HEK293 (cell line): ENCODE measurements at regions not wholly inside any gene's neighbourhood (a gene's known extent, or its start where the extent isn't known, plus 50 kb on each side); places are given as distances from the start of the nearest gene placed in this dataset.

ENCODE experiments used
- CTCF ChIA-PET: fragments of 350-600 bp; formaldehyde crosslinking; extraction: SDS; loops from one replicate; lab custom pipeline; 2021; ENCODE audit warnings: antibody characterized with exemption; lab: Yijun Ruan, JAX
- POLR2A ChIA-PET: fragments of 300-600 bp; formaldehyde crosslinking; extraction: SDS; loops from one replicate; lab custom pipeline; 2020; ENCODE audit warnings: antibody characterized with exemption, inconsistent platforms; lab: Yijun Ruan, JAX
- H3K27ac ChIP-seq: fragments of 200-500 bp; sonication (Bioruptor generic); 2 replicates; pipeline ENCODE4 v1.5.1; 2014; ENCODE audit warnings: low read depth, low read length, control low read depth, inconsistent platforms; ENCODE audit errors: extremely low read depth
- H3K36me3 ChIP-seq, 2 experiments: fragments of 200-500 bp in 1 of 2; sonication (Bioruptor generic) in 1 of 2; 1 replicate in 1 of 2; 2 replicates in 1 of 2; pipeline ENCODE4 v1.5.1; 2014 to 2017; ENCODE audit warnings: inconsistent platforms in 2 of 2, low read length in 2 of 2; ENCODE audit not compliant: control insufficient read depth in 2 of 2, insufficient read depth in 1 of 2
- H3K4me1 ChIP-seq: fragments of 200-500 bp; sonication (Bioruptor generic); 2 replicates; pipeline ENCODE4 v1.5.1; 2014; ENCODE audit warnings: mild to moderate bottlenecking, low read length, inconsistent platforms; ENCODE audit not compliant: control insufficient read depth, insufficient read depth
- H3K4me3 ChIP-seq: 2 replicates; pipeline ENCODE4 v1.5.1; 2011; ENCODE audit warnings: low read depth, mild to moderate bottlenecking, control low read depth, low read length, moderate library complexity
- H3K9me3 ChIP-seq: fragments of 200-500 bp; sonication (Bioruptor generic); 2 replicates; pipeline ENCODE4 v1.5.1; 2014; ENCODE audit warnings: low read depth, low read length, inconsistent platforms; ENCODE audit not compliant: control insufficient read depth, insufficient read depth
- INSM2 ChIP-seq: fragments of 450-650 bp; formaldehyde crosslinking; IDR thresholded peaks from 2 replicates; pipeline ENCODE4 v1.5.1; 2016; ENCODE audit warnings: missing biosample characterization, missing genetic modification characterization
- KLF9 ChIP-seq: fragments of 450-650 bp; formaldehyde crosslinking; IDR thresholded peaks from 2 replicates; pipeline ENCODE4 v1.5.1; 2016; ENCODE audit warnings: missing biosample characterization, missing genetic modification characterization, low read depth
- OVOL3 ChIP-seq: fragments of 450-650 bp; formaldehyde crosslinking; IDR thresholded peaks from 2 replicates; pipeline ENCODE4 v1.5.1; 2016; ENCODE audit warnings: missing biosample characterization, missing genetic modification characterization
- PRDM10 ChIP-seq: fragments of 450-650 bp; formaldehyde crosslinking; IDR thresholded peaks from 2 replicates; pipeline ENCODE4 v1.5.1; 2016; ENCODE audit warnings: missing biosample characterization, missing genetic modification characterization
- YY2 ChIP-seq: fragments of 450-650 bp; formaldehyde crosslinking; IDR thresholded peaks from 2 replicates; pipeline ENCODE4 v1.5.1; 2016; ENCODE audit warnings: missing biosample characterization, missing genetic modification characterization
- ZBTB26 ChIP-seq: fragments of 450-650 bp; formaldehyde crosslinking; optimal IDR thresholded peaks from 2 replicates; pipeline ENCODE3; 2016; ENCODE audit warnings: missing biosample characterization, mild to moderate bottlenecking, missing genetic modification characterization
- ZBTB8A ChIP-seq: fragments of 450-650 bp; formaldehyde crosslinking; IDR thresholded peaks from 2 replicates; pipeline ENCODE4 v1.5.1; 2016; ENCODE audit warnings: missing biosample characterization, missing genetic modification characterization
- ZEB2 ChIP-seq: fragments of 450-650 bp; formaldehyde crosslinking; IDR thresholded peaks from 2 replicates; pipeline ENCODE4 v1.5.1; 2016; ENCODE audit warnings: missing biosample characterization, missing genetic modification characterization
- ZFP41 ChIP-seq: fragments of 450-650 bp; formaldehyde crosslinking; IDR thresholded peaks from 2 replicates; pipeline ENCODE4 v1.5.1; 2016; ENCODE audit warnings: missing biosample characterization, missing genetic modification characterization, borderline replicate concordance
- ZNF138 ChIP-seq: fragments of 450-650 bp; formaldehyde crosslinking; IDR thresholded peaks from 2 replicates; pipeline ENCODE4 v1.5.1; 2016; ENCODE audit warnings: missing biosample characterization, missing genetic modification characterization, borderline replicate concordance
- ZNF18 ChIP-seq: fragments of 450-650 bp; formaldehyde crosslinking; IDR thresholded peaks from 2 replicates; pipeline ENCODE4 v1.5.1; 2016; ENCODE audit warnings: missing biosample characterization, missing genetic modification characterization
- ZNF211 ChIP-seq: fragments of 450-650 bp; formaldehyde crosslinking; IDR thresholded peaks from 2 replicates; pipeline ENCODE4 v1.5.1; 2016; ENCODE audit warnings: low read depth, missing biosample characterization, missing genetic modification characterization
- ZNF266 ChIP-seq: fragments of 450-650 bp; formaldehyde crosslinking; IDR thresholded peaks from 2 replicates; pipeline ENCODE4 v1.5.1; 2016; ENCODE audit warnings: missing biosample characterization, missing genetic modification characterization, low read depth
- ZNF280C ChIP-seq: fragments of 450-650 bp; formaldehyde crosslinking; IDR thresholded peaks from 2 replicates; pipeline ENCODE4 v1.5.1; 2016; ENCODE audit warnings: missing biosample characterization, missing genetic modification characterization
- ZNF354C ChIP-seq: fragments of 450-650 bp; formaldehyde crosslinking; IDR thresholded peaks from 2 replicates; pipeline ENCODE4 v1.5.1; 2016; ENCODE audit warnings: missing biosample characterization, missing genetic modification characterization, low read depth, borderline replicate concordance
- ZNF514 ChIP-seq: fragments of 450-650 bp; formaldehyde crosslinking; IDR thresholded peaks from 2 replicates; pipeline ENCODE4 v1.5.1; 2016; ENCODE audit warnings: missing biosample characterization, missing genetic modification characterization
- ZNF529 ChIP-seq: fragments of 450-650 bp; formaldehyde crosslinking; IDR thresholded peaks from 2 replicates; pipeline ENCODE4 v1.5.1; 2017; ENCODE audit warnings: missing genetic modification characterization, missing biosample characterization; ENCODE audit not compliant: insufficient replicate concordance
- ZNF639 ChIP-seq: fragments of 450-650 bp; formaldehyde crosslinking; IDR thresholded peaks from 2 replicates; pipeline ENCODE4 v1.5.1; 2016; ENCODE audit warnings: missing biosample characterization, missing genetic modification characterization
- ZNF785 ChIP-seq: fragments of 450-650 bp; formaldehyde crosslinking; IDR thresholded peaks from 2 replicates; pipeline ENCODE4 v1.5.1; 2016; ENCODE audit warnings: missing biosample characterization, missing genetic modification characterization
- ZSCAN18 ChIP-seq: fragments of 450-650 bp; formaldehyde crosslinking; IDR thresholded peaks from 2 replicates; pipeline ENCODE4 v1.5.1; 2016; ENCODE audit warnings: missing biosample characterization, missing genetic modification characterization

GRCh38 chr9:73782166-73782565 is 630.5 kb downstream of the ANXA1 start:
- no peak overlapping the region for H3K27ac ChIP-seq
- TF ChIP-seq OVOL3: no peak
- TF ChIP-seq ZNF514 (tag by site-specific recombination): no peak
- no peak for TF ChIP-seq ZNF529 (tag by site-specific recombination)
- TF ChIP-seq ZSCAN18 (tag by site-specific recombination): no peak
- TF ChIP-seq ZBTB8A (tag by site-specific recombination): no peak
- TF ChIP-seq ZNF280C (tag by site-specific recombination): no peak
- no peak for TF ChIP-seq ZNF266 (tag by site-specific recombination)
- no peak for TF ChIP-seq YY2 (tag by site-specific recombination)
- H3K9me3 ChIP-seq: no peaks in the 10 kb centered on the region
- H3K36me3 ChIP-seq: no peaks in the 10 kb centered on the region
- POLR2A ChIA-PET: no interaction called here
- H3K4me3 ChIP-seq: no peak overlapping the region
- no peaks in the 10 kb centered on the region for H3K4me1 ChIP-seq
- CTCF ChIA-PET: interaction anchor here (0.6 kb wide), 2 partner anchors 12 to 17 kb away, joined by 3 read pairs; no protein-coding TSS in a partner anchor

GRCh38 chr9:73799446-73799845 is 647.8 kb downstream of the ANXA1 start:
- ChIA-PET CTCF (interaction anchor here (0.7 kb wide), 1 partner anchor 17 kb away, joined by 3 read pairs; no protein-coding TSS in a partner anchor), POLR2A (no interaction called here)
- Histone ChIP-seq H3K9me3 (no peaks in the 10 kb centered on the region), H3K4me1 (no peaks in the 10 kb centered on the region), H3K36me3 (no peaks in the 10 kb centered on the region), H3K27ac (no peak overlapping the region), H3K4me3 (no peak overlapping the region)
- TF ChIP-seq ZNF266 (tag by site-specific recombination): no peak
- TF ChIP-seq ZNF18 (tag by site-specific recombination): no peak
- TF ChIP-seq ZNF785 (tag by site-specific recombination): no peak
- TF ChIP-seq ZNF354C (tag by site-specific recombination): no peak
- TF ChIP-seq ZNF211: no peak
- TF ChIP-seq PRDM10 (tag by site-specific recombination): no peak
- no peak for TF ChIP-seq ZNF138 (tag by site-specific recombination)
- TF ChIP-seq ZBTB26 (tag by site-specific recombination): no peak
- TF ChIP-seq INSM2: no peak
- no peak for TF ChIP-seq ZNF639 (tag by site-specific recombination)
- TF ChIP-seq ZFP41 (tag by site-specific recombination): no peak
- no peak for TF ChIP-seq ZEB2 (tag by site-specific recombination)
- no peak for TF ChIP-seq KLF9 (tag by site-specific recombination)
